GM12878 (cell line): ENCODE measurements at regions not wholly inside any gene's neighbourhood (a gene's known extent, or its start where the extent isn't known, plus 50 kb on each side); places are given as distances from the start of the nearest gene placed in this dataset.

ENCODE experiments used
- ATAC-seq: fragments of 200-7000 bp; cut with Tn5 transposase; 3 replicates; pipeline ENCODE4 v1.9.1; 2020; ENCODE audit warnings: mild to moderate bottlenecking, moderate library complexity
- BruUV-seq: library from RNA; stranded (reverse); fragments of 400-500 nt; replicated peaks from 2 replicates; lab custom pipeline; 2021; lab: Mats Ljungman, UMichigan
- CTCF ChIA-PET: fragments of 300-600 bp; sonication (Branson Sonifier 250); formaldehyde crosslinking; extraction: SDS; loops from one replicate; lab custom pipeline; 2021; ENCODE audit warnings: inconsistent platforms; lab: Yijun Ruan, JAX
- POLR2A ChIA-PET: fragments of 350-600 bp; formaldehyde crosslinking; extraction: SDS; loops from one replicate; lab custom pipeline; 2021; ENCODE audit warnings: inconsistent platforms; lab: Charles Lee
- RAD21 ChIA-PET: fragments of 300-600 bp; sonication (Branson Sonifier 250); formaldehyde crosslinking; loops from one replicate; lab custom pipeline; 2023; ENCODE audit warnings: antibody characterized with exemption; ENCODE audit not compliant: unreplicated experiment; lab: Charles Lee
- SMC1A ChIA-PET: fragments of 300-600 bp; sonication (Branson Sonifier 250); formaldehyde crosslinking; loops from one replicate; lab custom pipeline; 2023; ENCODE audit not compliant: unreplicated experiment, uncharacterized antibody; lab: Charles Lee
- DNase-seq: peaks from one replicate; pipeline ENCODE4 v3.0.0-alpha.2; 2011; ENCODE audit warnings: low read depth, low spot score
- FAIRE-seq: peaks from 3 replicates; lab custom pipeline; 2011; peaks lifted over from hg19 to GRCh38; lab: Jason Lieb, UNC
- H2AFZ ChIP-seq: 2 replicates; pipeline ENCODE4 v1.6.0; 2011; ENCODE audit warnings: low read depth, low read length, control low read depth; ENCODE audit not compliant: control insufficient read depth
- H3K27ac ChIP-seq: 2 replicates; pipeline ENCODE4 v1.5.1; 2011; ENCODE audit warnings: control low read depth; ENCODE audit not compliant: control insufficient read depth, insufficient read depth
- H3K27me3 ChIP-seq, 2 experiments: replicated peaks in 1 of 2; 2 replicates each; pipeline versions ENCODE4 v1.6.0 to v1.6.1; 2011; ENCODE audit warnings: low read length in 1 of 2; ENCODE audit not compliant: control insufficient read depth in 2 of 2, insufficient read depth in 2 of 2
- H3K36me3 ChIP-seq, 2 experiments: 2 replicates each; pipeline ENCODE4 v1.5.1; 2011; ENCODE audit warnings: low read length in 1 of 2; ENCODE audit not compliant: control insufficient read depth in 2 of 2, insufficient read depth in 2 of 2
- H3K4me1 ChIP-seq: 2 replicates; pipeline ENCODE4 v1.6.1; 2011; ENCODE audit warnings: mild to moderate bottlenecking, low read length, moderate library complexity, mixed read lengths; ENCODE audit not compliant: control insufficient read depth, insufficient read depth
- H3K4me2 ChIP-seq: 2 replicates; pipeline ENCODE4 v1.6.0; 2011; ENCODE audit warnings: control low read depth; ENCODE audit not compliant: control insufficient read depth, insufficient read depth
- H3K4me3 ChIP-seq: fragments of 200-600 bp; sonication (generic); 2 replicates; pipeline ENCODE4 v1.5.1; 2016
- H3K79me2 ChIP-seq: 2 replicates; pipeline ENCODE4 v1.6.0; 2011; ENCODE audit warnings: low read length; ENCODE audit not compliant: control insufficient read depth, insufficient read depth
- H3K9ac ChIP-seq: 2 replicates; pipeline ENCODE4 v1.8.0; 2011; ENCODE audit warnings: low read length, control low read depth, mixed read lengths; ENCODE audit not compliant: control insufficient read depth, insufficient read depth
- H3K9me3 ChIP-seq: replicated peaks from 3 replicates; pipeline ENCODE4 v1.5.1; 2011; ENCODE audit warnings: mild to moderate bottlenecking, low read length; ENCODE audit not compliant: control insufficient read depth, insufficient read depth
- H4K20me1 ChIP-seq: 2 replicates; pipeline ENCODE4 v1.6.0; 2011; ENCODE audit not compliant: control insufficient read depth, insufficient read depth
- ATF3 ChIP-seq: IDR thresholded peaks from 2 replicates; pipeline ENCODE4 v1.6.1; 2011; ENCODE audit warnings: low read depth, mild to moderate bottlenecking, low read length, moderate library complexity, borderline replicate concordance; ENCODE audit errors: extremely low read depth
- ATF7 ChIP-seq: fragments of 450-650 bp; IDR thresholded peaks from 2 replicates; pipeline ENCODE4 v1.6.1; 2016; ENCODE audit warnings: low read depth, mild to moderate bottlenecking
- CREB1 ChIP-seq: IDR thresholded peaks from 2 replicates; pipeline ENCODE4 v1.6.1; 2012; ENCODE audit warnings: low read depth, mild to moderate bottlenecking, inconsistent platforms
- CTCF ChIP-seq, 3 experiments: IDR thresholded peaks in 2 of 3; conservative IDR thresholded peaks in 1 of 3; 2 replicates each; pipeline ENCODE4 v1.5.1; 2011; ENCODE audit warnings: low read depth in 3 of 3, low read length in 3 of 3, mild to moderate bottlenecking in 3 of 3, control low read depth in 2 of 3, moderate library complexity in 2 of 3, inconsistent platforms in 1 of 3, mixed read lengths in 1 of 3; ENCODE audit not compliant: control insufficient read depth in 2 of 3, insufficient read depth in 1 of 3; ENCODE audit errors: extremely low read depth in 1 of 3
- E2F8 ChIP-seq: fragments of 450-650 bp; IDR thresholded peaks from 2 replicates; pipeline ENCODE4 v1.6.1; 2018; ENCODE audit warnings: mild to moderate bottlenecking, low read depth, moderate library complexity; ENCODE audit not compliant: partially characterized antibody
- EP300 ChIP-seq, 2 experiments: fragments of 150-350 bp in 1 of 2; IDR thresholded peaks; 2 replicates each; pipeline ENCODE4 v1.6.1; 2011 to 2012; ENCODE audit warnings: low read depth in 2 of 2, low read length in 2 of 2, borderline replicate concordance in 1 of 2, improper control_type of control experiment in 1 of 2, inconsistent platforms in 1 of 2; ENCODE audit not compliant: control insufficient read depth in 1 of 2
- GATAD2B ChIP-seq: fragments of 450-650 bp; conservative IDR thresholded peaks from 2 replicates; pipeline ENCODE4 v1.6.1; 2017; ENCODE audit warnings: low read depth, mild to moderate bottlenecking, moderate library complexity
- MYB ChIP-seq: fragments of 150-350 bp; IDR thresholded peaks from 2 replicates; pipeline ENCODE4 v1.6.1; 2014; ENCODE audit warnings: mild to moderate bottlenecking, low read depth, low read length, borderline replicate concordance
- POLR2AphosphoS5 ChIP-seq: IDR thresholded peaks from 2 replicates; pipeline ENCODE4 v1.6.1; 2011; ENCODE audit warnings: mild to moderate bottlenecking, low read length, inconsistent platforms
- SIX5 ChIP-seq: IDR thresholded peaks from 2 replicates; pipeline ENCODE4 v1.6.1; 2011; ENCODE audit warnings: mild to moderate bottlenecking, low read depth, low read length, moderate library complexity; ENCODE audit not compliant: severe bottlenecking
- SMARCA5 ChIP-seq: fragments of 450-650 bp; IDR thresholded peaks from 2 replicates; pipeline ENCODE4 v1.6.1; 2017; ENCODE audit warnings: mild to moderate bottlenecking
- TAF1 ChIP-seq: IDR thresholded peaks from 2 replicates; pipeline ENCODE4 v1.6.1; 2011; ENCODE audit warnings: mild to moderate bottlenecking, low read depth, low read length, borderline replicate concordance
- TCF7 ChIP-seq: IDR thresholded peaks from 2 replicates; pipeline ENCODE4 v1.6.1; 2014; ENCODE audit warnings: antibody characterized with exemption, borderline replicate concordance
- WGBS: methylation state at CpG from one replicate; pipeline ENCODE4 v1.1.6; 2016; ENCODE audit warnings: low lambda C conversion rate; ENCODE audit not compliant: insufficient replicate concordance, insufficient coverage; ENCODE audit errors: missing lambda C conversion rate; 5-methylcytosine and 5-hydroxymethylcytosine counted together
- in situ Hi-C: fragments of 300-500 bp; cut with MboI; formaldehyde crosslinking; loops from 9 replicates; pipeline ENCODE4 v1.14.3; 2018; ENCODE audit warnings: mixed read lengths
- intact Hi-C: fragments of 100-400 bp; cut with micrococcal nuclease; formaldehyde crosslinking; loops from one replicate; pipeline ENCODE4 v1.14.2; 2022; ENCODE audit not compliant: unreplicated experiment

- no TSS peak for BruUV-seq
- Histone ChIP-seq H3K79me2 (no peaks in the 10 kb centered on the region), H2AFZ (no peak overlapping the region), H3K9ac (no peak overlapping the region), H3K4me1 (no peaks in the 10 kb centered on the region), H3K4me3 (no peak overlapping the region)
- ATAC-seq = no peak
- DNase-seq = no peak
- no peak for TF ChIP-seq CTCF (IDR thresholded peaks at IDR 0.05 in 2 of 3, conservative IDR thresholded peaks at IDR 0.05 in 1 of 3; ENCODE audit: control insufficient read depth in 2 of 3, extremely low read depth in 1 of 3, insufficient read depth in 1 of 3, low read depth in 3 of 3, low read length in 3 of 3)
- no peak for TF ChIP-seq TAF1
- TF ChIP-seq EP300 (IDR thresholded peaks at IDR 0.05; ENCODE audit: borderline replicate concordance in 1 of 2, control insufficient read depth in 1 of 2, low read depth in 2 of 2, low read length in 2 of 2) = no peak
- no peak for TF ChIP-seq TCF7
- no peak for TF ChIP-seq ATF3
- TF ChIP-seq, all 136 proteins: peak for 0
- POLR2A ChIA-PET = no interaction called here
- H3K4me2 ChIP-seq = no peak overlapping the region
- no peaks in the 10 kb centered on the region for H3K36me3 ChIP-seq
- H3K9me3 ChIP-seq = no peaks in the 10 kb centered on the region
- RAD21 ChIA-PET = no interaction called here
- in situ Hi-C loops = no loop called here
- no peak overlapping the region for H3K27ac ChIP-seq
- intact Hi-C loops = no loop called here
- CTCF ChIA-PET = no interaction called here
- H4K20me1 ChIP-seq = no peaks in the 10 kb centered on the region
- no peaks in the 10 kb centered on the region; a peak in 1 of 4 replicates for H3K27me3 ChIP-seq
- SMC1A ChIA-PET = no interaction called here
- WGBS = 22% methylated on average over 4 of the region's 4 CpGs
- FAIRE-seq = no peak
Measured at GRCh38 chr7:25351761-25352160, 123.5 kb upstream of the NPVF start.

- no peaks in the 10 kb centered on the region for H3K79me2 ChIP-seq
- ChIA-PET POLR2A (no interaction called here), SMC1A (no interaction called here), RAD21 (no interaction called here), CTCF (no interaction called here)
- ATAC-seq = no peak
- H3K4me1 ChIP-seq = no peaks in the 10 kb centered on the region
- no TSS peak for BruUV-seq
- intact Hi-C loops (no loop called here), in situ Hi-C loops (no loop called here)
- H3K27ac ChIP-seq = no peak overlapping the region
- no peaks in the 10 kb centered on the region for H3K27me3 ChIP-seq
- no peaks in the 10 kb centered on the region for H4K20me1 ChIP-seq
- H2AFZ ChIP-seq = no peak overlapping the region
- H3K4me3 ChIP-seq = no peak overlapping the region
- no peaks in the 10 kb centered on the region for H3K9me3 ChIP-seq
- no peak overlapping the region for H3K4me2 ChIP-seq
- no peaks in the 10 kb centered on the region for H3K36me3 ChIP-seq
- no peak overlapping the region for H3K9ac ChIP-seq
- WGBS = 47% methylated on average over 2 of the region's 2 CpGs
- no peak for FAIRE-seq
- no peak for DNase-seq
- no peak for TF ChIP-seq MYB
- TF ChIP-seq E2F8 = no peak
- no peak for TF ChIP-seq POLR2AphosphoS5
- TF ChIP-seq SMARCA5 = no peak
- TF ChIP-seq GATAD2B = no peak
- no peak for TF ChIP-seq CREB1
- TF ChIP-seq SIX5 = no peak
- TF ChIP-seq ATF7 = no peak
Measured at GRCh38 chr7:25353196-25353595, 124.9 kb upstream of the NPVF start.
